Mesendoderm (in vitro differentiated cells): ENCODE measurements at regions not wholly inside any gene's neighbourhood (a gene's known extent, or its start where the extent isn't known, plus 50 kb on each side); places are given as distances from the start of the nearest gene placed in this dataset.
"Not testable (repeated sequence)": the region's sequence is repeated elsewhere in the genome, so short reads cannot be mapped to it uniquely, and the experiment has no call there.

Experiments
- DNase-seq: peaks from one replicate; pipeline ENCODE4 v3.0.0; 2013
- H2AK5ac ChIP-seq: 2 replicates; pipeline ENCODE4 v1.6.1; 2013; ENCODE audit warnings: low read length, inconsistent platforms
- H2BK120ac ChIP-seq: 2 replicates; pipeline ENCODE4 v1.6.1; 2013; ENCODE audit warnings: low read depth, mild to moderate bottlenecking, low read length, moderate library complexity, mixed read lengths
- H2BK15ac ChIP-seq: replicated peaks from 2 replicates; pipeline ENCODE4 v1.6.1; 2013; ENCODE audit warnings: low read depth, mild to moderate bottlenecking, moderate library complexity
- H2BK5ac ChIP-seq: 2 replicates; pipeline ENCODE4 v1.6.1; 2013; ENCODE audit warnings: low read length, inconsistent platforms
- H3K18ac ChIP-seq: 2 replicates; pipeline ENCODE4 v1.6.1; 2013; ENCODE audit warnings: mild to moderate bottlenecking, low read length, mixed read lengths
- H3K23ac ChIP-seq: one replicate; pipeline ENCODE4 v1.6.1; 2013; ENCODE audit warnings: low read length
- H3K27ac ChIP-seq: 2 replicates; pipeline ENCODE4 v1.5.1; 2013; ENCODE audit warnings: low read depth, mild to moderate bottlenecking, inconsistent platforms, low read length, moderate library complexity
- H3K27me3 ChIP-seq: 2 replicates; pipeline ENCODE4 v1.6.1; 2013; ENCODE audit warnings: low read length, control low read depth, mild to moderate bottlenecking, inconsistent platforms; ENCODE audit not compliant: insufficient read depth, poor library complexity
- H3K36me3 ChIP-seq: 2 replicates; pipeline ENCODE4 v1.6.1; 2013; ENCODE audit warnings: low read length, inconsistent platforms; ENCODE audit not compliant: control insufficient read depth, insufficient read depth
- H3K4ac ChIP-seq: one replicate; pipeline ENCODE4 v1.6.1; 2013; ENCODE audit warnings: low read depth, mild to moderate bottlenecking, low read length, moderate library complexity
- H3K4me1 ChIP-seq: 2 replicates; pipeline ENCODE4 v1.6.1; 2013; ENCODE audit warnings: low read depth, low read length, inconsistent platforms; ENCODE audit not compliant: control insufficient read depth
- H3K4me2 ChIP-seq: 2 replicates; pipeline ENCODE4 v1.6.1; 2013; ENCODE audit warnings: low read length
- H3K4me3 ChIP-seq: 2 replicates; pipeline ENCODE4 v1.5.1; 2013; ENCODE audit warnings: mild to moderate bottlenecking, low read length
- H3K56ac ChIP-seq: one replicate; pipeline ENCODE4 v1.6.1; 2013; ENCODE audit warnings: low read length
- H3K79me1 ChIP-seq: 2 replicates; pipeline ENCODE4 v1.6.1; 2013; ENCODE audit warnings: low read length, inconsistent platforms
- H3K79me2 ChIP-seq: 2 replicates; pipeline ENCODE4 v1.6.1; 2013; ENCODE audit warnings: mild to moderate bottlenecking, low read length; ENCODE audit not compliant: control insufficient read depth, insufficient read depth
- H3K9ac ChIP-seq: 2 replicates; pipeline ENCODE4 v1.6.1; 2013; ENCODE audit warnings: low read length, inconsistent platforms
- H4K5ac ChIP-seq: one replicate; pipeline ENCODE4 v1.6.1; 2013; ENCODE audit warnings: low read length
- H4K8ac ChIP-seq: one replicate; pipeline ENCODE4 v1.6.1; 2013; ENCODE audit warnings: low read depth, mild to moderate bottlenecking, control low read depth, low read length, moderate library complexity
- WGBS: extraction: QIAGEN DNeasy Blood & Tissue Kit; methylation state at CpG from one replicate; pipeline ENCODE4 v1.1.7; 2013; ENCODE audit warnings: low lambda C conversion rate, missing lambda C conversion rate; ENCODE audit not compliant: insufficient coverage; ENCODE audit errors: extremely low coverage; 5-methylcytosine and 5-hydroxymethylcytosine counted together

DNA sequence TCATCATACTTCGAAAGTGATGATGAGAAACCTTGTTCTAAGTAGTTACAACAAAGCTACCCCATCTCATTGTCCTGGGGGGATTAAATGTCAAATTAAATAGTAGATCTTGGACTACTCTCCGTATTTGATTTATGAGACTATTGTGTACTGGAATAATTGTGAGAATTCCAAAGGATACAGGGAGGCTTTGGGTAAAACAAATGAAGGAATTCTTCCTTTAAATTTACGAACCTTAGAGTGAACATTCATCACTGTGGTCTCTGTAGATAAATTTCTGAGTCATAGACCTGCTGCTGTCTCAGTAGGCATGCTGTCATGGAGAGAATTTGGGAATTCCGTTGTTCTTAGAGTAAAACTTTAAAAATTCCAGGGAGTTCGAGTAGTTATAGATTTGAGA, 836.2 kb downstream of the DNAH5 start:
- no peak overlapping the region for H3K4me2 ChIP-seq
- no peaks in the 10 kb centered on the region for H3K4me1 ChIP-seq
- no peak overlapping the region for H2BK5ac ChIP-seq
- no peak overlapping the region for H2BK15ac ChIP-seq
- no peak overlapping the region for H4K8ac ChIP-seq
- no peak overlapping the region for H3K4ac ChIP-seq
- WGBS = no CpG with 5 or more reads among the region's 5 CpGs
- no peaks in the 10 kb centered on the region for H3K27me3 ChIP-seq
- no peaks in the 10 kb centered on the region for H3K79me1 ChIP-seq
- H3K23ac ChIP-seq = no peak overlapping the region
- H3K36me3 ChIP-seq = no peaks in the 10 kb centered on the region
- no peak overlapping the region for H2AK5ac ChIP-seq
- no peak overlapping the region for H4K5ac ChIP-seq
- no peak overlapping the region for H3K18ac ChIP-seq
- no peak overlapping the region for H3K9ac ChIP-seq
- no peak for DNase-seq
- no peak overlapping the region for H3K4me3 ChIP-seq
- no peak overlapping the region for H3K56ac ChIP-seq
- H3K79me2 ChIP-seq = no peaks in the 10 kb centered on the region
- no peak overlapping the region for H2BK120ac ChIP-seq
- no peak overlapping the region for H3K27ac ChIP-seq

DNA sequence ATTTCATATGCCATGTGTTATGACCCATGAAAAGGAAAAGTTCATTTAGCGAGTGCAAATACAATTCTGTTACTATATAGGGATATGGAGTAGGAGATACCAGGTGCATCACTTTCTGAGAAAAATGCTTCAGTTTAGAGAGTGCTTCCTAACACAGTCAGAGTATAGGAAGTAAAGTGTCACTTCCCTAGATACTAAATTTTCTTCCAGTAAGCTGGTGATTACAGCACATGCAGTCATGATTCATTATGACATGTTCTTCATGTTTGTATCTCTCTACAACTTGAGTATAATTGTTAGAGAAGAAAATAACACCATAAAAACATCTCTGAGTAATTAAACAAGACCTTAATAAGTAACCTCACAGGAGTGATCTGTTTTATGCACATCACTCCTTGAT, 837.0 kb downstream of the DNAH5 start:
- H2BK5ac ChIP-seq = no peak overlapping the region
- no peaks in the 10 kb centered on the region for H3K27me3 ChIP-seq
- H3K4me3 ChIP-seq = no peak overlapping the region
- H3K36me3 ChIP-seq = no peaks in the 10 kb centered on the region
- no peaks in the 10 kb centered on the region for H3K79me2 ChIP-seq
- H3K4me1 ChIP-seq = no peaks in the 10 kb centered on the region
- H4K8ac ChIP-seq = no peak overlapping the region
- H2AK5ac ChIP-seq = no peak overlapping the region
- no peak for DNase-seq
- no peak overlapping the region for H4K5ac ChIP-seq
- H2BK120ac ChIP-seq = no peak overlapping the region
- no peak overlapping the region for H3K27ac ChIP-seq
- no CpG with 5 or more reads among the region's 1 CpG for WGBS
- no peaks in the 10 kb centered on the region for H3K79me1 ChIP-seq
- no peak overlapping the region for H3K18ac ChIP-seq
- no peak overlapping the region for H3K56ac ChIP-seq
- H3K4me2 ChIP-seq = no peak overlapping the region
- no peak overlapping the region for H3K9ac ChIP-seq
- no peak overlapping the region for H3K23ac ChIP-seq
- no peak overlapping the region for H2BK15ac ChIP-seq
- H3K4ac ChIP-seq = no peak overlapping the region

DNA sequence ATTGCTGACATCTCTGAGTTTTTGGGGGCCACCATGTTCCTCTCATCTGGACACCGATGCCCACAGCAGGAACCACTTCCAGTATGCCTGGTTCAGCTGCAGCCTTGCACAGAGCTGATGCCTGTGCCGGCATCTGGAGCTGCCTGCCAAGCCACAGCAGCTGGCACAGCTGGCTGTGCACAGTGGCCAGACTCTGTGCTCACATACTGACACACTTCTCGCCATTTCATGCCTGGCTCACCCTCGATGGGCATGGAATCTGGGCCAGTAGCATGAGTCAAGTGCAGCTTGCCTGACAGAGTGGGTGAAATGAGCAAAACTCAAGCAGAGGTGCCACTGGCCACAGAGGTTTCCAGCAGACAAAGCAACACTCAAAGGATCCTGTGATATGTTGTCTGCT, 863.4 kb downstream of the DNAH5 start:
- Histone ChIP-seq H3K23ac (no peak overlapping the region), H3K9ac (no peak overlapping the region), H3K79me1 (no peaks in the 10 kb centered on the region), H2BK5ac (no peak overlapping the region), H3K79me2 (no peaks in the 10 kb centered on the region), H2AK5ac (no peak overlapping the region), H4K5ac (no peak overlapping the region), H2BK120ac (no peak overlapping the region), H3K4ac (no peak overlapping the region), H3K27ac (no peak overlapping the region), H2BK15ac (no peak overlapping the region), H3K4me2 (no peak overlapping the region), H4K8ac (no peak overlapping the region), H3K36me3 (no peaks in the 10 kb centered on the region), H3K4me3 (no peak overlapping the region), H3K18ac (no peak overlapping the region), H3K56ac (no peak overlapping the region), H3K4me1 (no peaks in the 10 kb centered on the region), H3K27me3 (no peaks in the 10 kb centered on the region)
- no CpG with 5 or more reads among the region's 4 CpGs for WGBS
- no peak for DNase-seq

DNA sequence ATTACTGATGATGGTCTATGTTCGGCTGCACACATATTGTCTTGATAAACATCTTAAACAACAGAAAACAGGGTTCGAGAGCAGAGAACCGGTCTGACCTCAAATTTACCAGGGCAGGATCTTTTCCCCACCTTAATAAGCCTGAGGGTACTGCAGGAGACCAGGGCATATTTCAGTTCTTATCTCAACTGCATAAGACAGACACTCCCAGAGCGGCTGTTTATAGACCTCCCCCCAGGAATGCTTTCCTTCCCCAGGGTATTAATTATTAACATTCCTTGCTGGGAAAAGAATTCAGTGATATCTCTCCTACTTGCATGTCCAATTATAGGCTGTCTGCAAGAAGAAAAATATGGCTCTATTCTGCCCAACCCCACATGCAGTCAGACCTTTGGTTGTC, 871.6 kb downstream of the DNAH5 start:
- not testable (repeated sequence) for H3K4me3 ChIP-seq, H3K9ac ChIP-seq, H3K56ac ChIP-seq, H3K27me3 ChIP-seq, H2BK15ac ChIP-seq, H3K18ac ChIP-seq, H3K23ac ChIP-seq, H3K4me2 ChIP-seq, H3K4me1 ChIP-seq, H2BK120ac ChIP-seq, H3K4ac ChIP-seq, H4K5ac ChIP-seq, H3K79me2 ChIP-seq, H4K8ac ChIP-seq, H2BK5ac ChIP-seq, H3K36me3 ChIP-seq, H2AK5ac ChIP-seq, H3K27ac ChIP-seq, H3K79me1 ChIP-seq
- no CpG with 5 or more reads among the region's 4 CpGs for WGBS
- DNase-seq = peak; percentile 2

DNA sequence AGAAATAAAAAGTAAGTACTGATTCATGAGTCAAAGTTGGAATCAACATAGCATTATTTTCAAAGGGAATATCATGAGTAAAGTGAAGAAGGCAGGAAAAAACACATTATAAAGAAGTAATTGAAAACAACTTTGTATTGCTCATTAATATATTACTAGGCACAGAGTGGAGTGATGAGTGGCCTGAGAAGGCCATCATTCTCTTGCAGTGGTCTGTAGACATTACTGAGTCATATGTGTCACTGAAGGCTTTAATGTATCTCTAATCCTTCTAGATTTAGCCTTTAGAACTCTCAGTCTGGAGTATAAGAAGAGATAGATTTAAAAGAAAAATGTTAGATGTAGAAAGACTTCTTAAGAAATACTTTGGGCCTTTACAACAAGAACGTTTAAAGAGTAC, 881.4 kb downstream of the DNAH5 start:
- H3K4me3 ChIP-seq = no peak overlapping the region
- no peaks in the 10 kb centered on the region for H3K4me1 ChIP-seq
- no peak overlapping the region for H4K8ac ChIP-seq
- no CpG with 5 or more reads among the region's 1 CpG for WGBS
- H4K5ac ChIP-seq = no peak overlapping the region
- H2BK5ac ChIP-seq = no peak overlapping the region
- H3K4me2 ChIP-seq = no peak overlapping the region
- no peak for DNase-seq
- no peaks in the 10 kb centered on the region for H3K79me2 ChIP-seq
- H3K4ac ChIP-seq = no peak overlapping the region
- no peaks in the 10 kb centered on the region for H3K79me1 ChIP-seq
- H3K27me3 ChIP-seq = no peaks in the 10 kb centered on the region
- H3K56ac ChIP-seq = no peak overlapping the region
- no peak overlapping the region for H3K9ac ChIP-seq
- no peak overlapping the region for H2BK120ac ChIP-seq
- H3K36me3 ChIP-seq = no peaks in the 10 kb centered on the region
- no peak overlapping the region for H3K18ac ChIP-seq
- H3K27ac ChIP-seq = no peak overlapping the region
- no peak overlapping the region for H2BK15ac ChIP-seq
- no peak overlapping the region for H3K23ac ChIP-seq
- no peak overlapping the region for H2AK5ac ChIP-seq

DNA sequence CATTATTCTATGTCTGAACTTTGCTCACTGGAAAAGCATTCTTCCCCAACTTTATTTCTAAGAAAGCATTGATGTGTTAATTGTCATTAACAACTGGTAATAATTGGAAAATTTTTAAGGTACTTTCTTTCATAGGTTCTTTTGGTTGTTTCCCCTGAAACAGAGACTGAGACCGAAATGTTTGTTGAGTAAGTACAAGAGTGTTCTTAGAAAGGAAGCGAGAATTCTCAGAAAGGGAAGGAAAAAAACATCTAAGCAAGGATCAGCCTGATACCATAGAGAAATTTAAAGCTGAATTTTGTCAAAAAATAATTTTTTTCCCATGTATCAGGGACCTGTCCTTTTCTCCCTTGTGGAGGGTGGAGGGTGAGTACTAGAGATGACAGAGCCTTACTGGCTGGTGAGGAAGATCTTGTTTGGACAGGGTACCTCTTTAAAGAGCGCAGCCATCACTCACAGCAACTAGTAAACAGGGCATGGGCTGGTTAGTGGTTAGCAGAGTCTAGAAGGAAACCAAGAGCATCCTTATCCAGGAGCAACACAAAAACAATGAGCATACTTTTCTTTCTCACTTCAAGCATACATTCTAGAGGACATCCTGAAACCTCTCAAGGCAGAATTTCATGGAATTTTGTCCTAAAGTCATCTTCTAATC, 898.5 kb downstream of the DNAH5 start:
- H3K4ac ChIP-seq = no peak overlapping the region
- WGBS = no CpG with 5 or more reads among the region's 3 CpGs
- H3K27me3 ChIP-seq = no peaks in the 10 kb centered on the region
- H3K9ac ChIP-seq = no peak overlapping the region
- H2BK5ac ChIP-seq = no peak overlapping the region
- DNase-seq = no peak
- no peak overlapping the region for H3K4me3 ChIP-seq
- no peak overlapping the region for H2BK120ac ChIP-seq
- no peak overlapping the region for H3K56ac ChIP-seq
- H3K79me2 ChIP-seq = no peaks in the 10 kb centered on the region
- no peak overlapping the region for H3K27ac ChIP-seq
- H4K8ac ChIP-seq = no peak overlapping the region
- H3K4me2 ChIP-seq = no peak overlapping the region
- H3K18ac ChIP-seq = no peak overlapping the region
- no peak overlapping the region for H4K5ac ChIP-seq
- H3K4me1 ChIP-seq = no peaks in the 10 kb centered on the region
- no peak overlapping the region for H2AK5ac ChIP-seq
- no peaks in the 10 kb centered on the region for H3K36me3 ChIP-seq
- no peak overlapping the region for H3K23ac ChIP-seq
- no peaks in the 10 kb centered on the region for H3K79me1 ChIP-seq
- H2BK15ac ChIP-seq = no peak overlapping the region
